Activated T-cell treated with anti-CD3 and anti-CD28 coated beads, Interleukin-2, amount 50 U/mL, for 72 hours (primary cell): ENCODE measurements at regions not wholly inside any gene's neighbourhood (a gene's known extent, or its start where the extent isn't known, plus 50 kb on each side); places are given as distances from the start of the nearest gene placed in this dataset.
"Not testable (repeated sequence)": the region's sequence is repeated elsewhere in the genome, so short reads cannot be mapped to it uniquely, and the experiment has no call there.

Experiments
- ATAC-seq, 2 donors: fragments of 150-1000 bp; cut with Tn5 transposase; replicated peaks in 1 of 2; 2 replicates each; pipeline ENCODE4 v1.10.0; 2021; ENCODE audit warnings: moderate library complexity in 2 of 2, mild to moderate bottlenecking in 1 of 2
- DNase-seq, 2 donors: peaks; one replicate each; pipeline ENCODE4 v3.0.0; 2021 to 2022; ENCODE audit warnings: mixed read lengths in 1 of 2
- H3K27ac Mint-ChIP-seq: one replicate; pipeline ENCODE4 v1.8.0; 2022; ENCODE audit warnings: mild to moderate bottlenecking, moderate library complexity, mixed read lengths
- H3K27me3 Mint-ChIP-seq: one replicate; pipeline ENCODE4 v1.8.0; 2022; ENCODE audit warnings: low read depth, mixed read lengths
- H3K36me3 Mint-ChIP-seq, 2 donors: one replicate each; pipeline ENCODE4 v1.8.0; 2022; ENCODE audit warnings: mixed read lengths in 2 of 2, mild to moderate bottlenecking in 1 of 2; ENCODE audit not compliant: insufficient read depth in 2 of 2
- H3K4me1 Mint-ChIP-seq: one replicate; pipeline ENCODE4 v1.8.0; 2022; ENCODE audit warnings: low read depth, mixed read lengths
- H3K4me3 Mint-ChIP-seq, 2 donors: one replicate each; pipeline ENCODE4 v1.8.0; 2022; ENCODE audit warnings: mild to moderate bottlenecking in 2 of 2, mixed read lengths in 2 of 2, moderate library complexity in 2 of 2
- H3K9me3 Mint-ChIP-seq, 2 donors: one replicate each; pipeline ENCODE4 v1.8.0; 2022; ENCODE audit warnings: mixed read lengths in 2 of 2

GRCh38 chr9:87390361-87390760, 107.3 kb upstream of the DAPK1 start:
- Mint-ChIP-seq H3K36me3 (peaks cover 0 to 2% of the 10 kb centered on the region in 2 donors), H3K4me1 (no peaks in the 10 kb centered on the region), H3K4me3 (no peak overlapping the region), H3K27ac (no peak overlapping the region), H3K27me3 (peaks cover 31% of the 10 kb centered on the region), H3K9me3 (peaks cover 0 to 5% of the 10 kb centered on the region in 2 donors)
- no peak for ATAC-seq
- no peak for DNase-seq

GRCh38 chr9:87392086-87392485, 105.6 kb upstream of the DAPK1 start:
- Mint-ChIP-seq H3K27me3 (peaks cover 24% of the 10 kb centered on the region), H3K4me3 (no peak overlapping the region), H3K4me1 (no peaks in the 10 kb centered on the region), H3K9me3 (peaks cover 0 to 2% of the 10 kb centered on the region in 2 donors), H3K27ac (no peak overlapping the region), H3K36me3 (peaks cover 0 to 2% of the 10 kb centered on the region in 2 donors)
- no peak for DNase-seq
- no peak for ATAC-seq

- Mint-ChIP-seq H3K9me3 (peaks cover 0 to 2% of the 10 kb centered on the region in 2 donors), H3K36me3 (peaks cover 0 to 2% of the 10 kb centered on the region in 2 donors), H3K4me3 (no peak overlapping the region), H3K4me1 (no peaks in the 10 kb centered on the region), H3K27me3 (peaks cover 24% of the 10 kb centered on the region), H3K27ac (no peak overlapping the region)
- no peak for DNase-seq
- ATAC-seq: no peak
Measured at GRCh38 chr9:87393706-87394230, 103.9 kb upstream of the DAPK1 start.

- Mint-ChIP-seq H3K9me3 (peaks cover 0 to 2% of the 10 kb centered on the region in 2 donors), H3K27ac (no peak overlapping the region), H3K4me1 (no peaks in the 10 kb centered on the region), H3K4me3 (no peak overlapping the region), H3K36me3 (peaks cover 0 to 2% of the 10 kb centered on the region in 2 donors), H3K27me3 (peaks cover 18% of the 10 kb centered on the region)
- ATAC-seq (no peak), DNase-seq (no peak)
Measured at GRCh38 chr9:87395804-87396479, 101.7 kb upstream of the DAPK1 start.

GRCh38 chr9:87401681-87402080, 96.0 kb upstream of the DAPK1 start:
- Mint-ChIP-seq H3K9me3 (no peaks in the 10 kb centered on the region), H3K36me3 (no peaks in the 10 kb centered on the region), H3K27me3 (peaks cover 10% of the 10 kb centered on the region), H3K4me1 (no peaks in the 10 kb centered on the region), H3K27ac (no peak overlapping the region), H3K4me3 (no peak overlapping the region)
- ATAC-seq (no peak), DNase-seq (no peak)

- no peaks in the 10 kb centered on the region for H3K9me3 Mint-ChIP-seq
- no peaks in the 10 kb centered on the region for H3K4me1 Mint-ChIP-seq
- H3K36me3 Mint-ChIP-seq: no peaks in the 10 kb centered on the region
- peaks cover 10% of the 10 kb centered on the region for H3K27me3 Mint-ChIP-seq
- no peak overlapping the region for H3K4me3 Mint-ChIP-seq
- H3K27ac Mint-ChIP-seq: no peak overlapping the region
- DNase-seq: no peak
- no peak for ATAC-seq
Measured at GRCh38 chr9:87402537-87402936, 95.1 kb upstream of the DAPK1 start.

GRCh38 chr9:87405677-87406542, 91.8 kb upstream of the DAPK1 start:
- H3K27ac Mint-ChIP-seq: no peak overlapping the region
- H3K4me1 Mint-ChIP-seq: no peaks in the 10 kb centered on the region
- ATAC-seq (no peak), DNase-seq (no peak)
- no peaks in the 10 kb centered on the region for H3K9me3 Mint-ChIP-seq
- H3K4me3 Mint-ChIP-seq: no peak overlapping the region
- H3K27me3 Mint-ChIP-seq: peaks cover 22% of the 10 kb centered on the region
- H3K36me3 Mint-ChIP-seq: no peaks in the 10 kb centered on the region

GRCh38 chr9:87406543-87407166, 91.0 kb upstream of the DAPK1 start:
- no peak for ATAC-seq
- Mint-ChIP-seq H3K4me3 (no peak overlapping the region), H3K36me3 (no peaks in the 10 kb centered on the region), H3K27me3 (peaks cover 22% of the 10 kb centered on the region), H3K4me1 (no peaks in the 10 kb centered on the region), H3K27ac (no peak overlapping the region), H3K9me3 (no peaks in the 10 kb centered on the region)
- no peak for DNase-seq

GRCh38 chr9:87410047-87411005, 87.3 kb upstream of the DAPK1 start:
- not testable (repeated sequence) for H3K36me3 Mint-ChIP-seq, DNase-seq, H3K27ac Mint-ChIP-seq, H3K4me1 Mint-ChIP-seq, ATAC-seq, H3K9me3 Mint-ChIP-seq, H3K4me3 Mint-ChIP-seq
- peaks cover 23% of the 10 kb centered on the region for H3K27me3 Mint-ChIP-seq

GRCh38 chr9:87420884-87421283, 76.8 kb upstream of the DAPK1 start:
- ATAC-seq: no peak
- H3K27ac Mint-ChIP-seq: no peak overlapping the region
- no peak for DNase-seq
- peaks cover 11% of the 10 kb centered on the region for H3K27me3 Mint-ChIP-seq
- peaks cover 3 to 4% of the 10 kb centered on the region in 2 donors for H3K36me3 Mint-ChIP-seq
- no peak overlapping the region for H3K4me3 Mint-ChIP-seq
- peaks cover 6% of the 10 kb centered on the region in 2 donors for H3K9me3 Mint-ChIP-seq
- no peaks in the 10 kb centered on the region for H3K4me1 Mint-ChIP-seq

- H3K9me3 Mint-ChIP-seq: peaks cover 6% of the 10 kb centered on the region in 2 donors
- ATAC-seq (no peak), DNase-seq (no peak)
- H3K27ac Mint-ChIP-seq: no peak overlapping the region
- no peaks in the 10 kb centered on the region for H3K4me1 Mint-ChIP-seq
- H3K27me3 Mint-ChIP-seq: peaks cover 11% of the 10 kb centered on the region
- H3K36me3 Mint-ChIP-seq: peaks cover 3 to 6% of the 10 kb centered on the region in 2 donors
- H3K4me3 Mint-ChIP-seq: no peak overlapping the region
Measured at GRCh38 chr9:87421734-87422133, 75.9 kb upstream of the DAPK1 start.

- Mint-ChIP-seq H3K36me3 (peaks cover 3 to 6% of the 10 kb centered on the region in 2 donors), H3K9me3 (peaks cover 6% of the 10 kb centered on the region in 2 donors), H3K27me3 (peaks cover 11% of the 10 kb centered on the region), H3K27ac (no peak overlapping the region), H3K4me3 (no peak overlapping the region), H3K4me1 (no peaks in the 10 kb centered on the region)
- ATAC-seq (no peak), DNase-seq (no peak)
Measured at GRCh38 chr9:87422999-87423398, 74.7 kb upstream of the DAPK1 start.
